Hypothalamus (tissue), 51 donors: ENCODE measurements at regions not wholly inside any gene's neighbourhood (a gene's known extent, or its start where the extent isn't known, plus 50 kb on each side); places are given as distances from the start of the nearest gene placed in this dataset.
A peak's percentile ranks its signal among the peaks of the same experiment; 100 is the strongest.
"Not testable (repeated sequence)": the region's sequence is repeated elsewhere in the genome, so short reads cannot be mapped to it uniquely, and the experiment has no call there.

Source experiments
- DNase-seq, 51 donors: peaks; one replicate each; lab custom pipeline; 2025; lab: John Stamatoyannopoulos, UW

GRCh38 chr10:100637785-100638184 is 102.0 kb downstream of the HIF1AN start:
- no peak for DNase-seq

- not testable (repeated sequence) for DNase-seq
These were observed 103.2 kb downstream of the HIF1AN start for GRCh38 chr10:100638969-100639368.

DNA sequence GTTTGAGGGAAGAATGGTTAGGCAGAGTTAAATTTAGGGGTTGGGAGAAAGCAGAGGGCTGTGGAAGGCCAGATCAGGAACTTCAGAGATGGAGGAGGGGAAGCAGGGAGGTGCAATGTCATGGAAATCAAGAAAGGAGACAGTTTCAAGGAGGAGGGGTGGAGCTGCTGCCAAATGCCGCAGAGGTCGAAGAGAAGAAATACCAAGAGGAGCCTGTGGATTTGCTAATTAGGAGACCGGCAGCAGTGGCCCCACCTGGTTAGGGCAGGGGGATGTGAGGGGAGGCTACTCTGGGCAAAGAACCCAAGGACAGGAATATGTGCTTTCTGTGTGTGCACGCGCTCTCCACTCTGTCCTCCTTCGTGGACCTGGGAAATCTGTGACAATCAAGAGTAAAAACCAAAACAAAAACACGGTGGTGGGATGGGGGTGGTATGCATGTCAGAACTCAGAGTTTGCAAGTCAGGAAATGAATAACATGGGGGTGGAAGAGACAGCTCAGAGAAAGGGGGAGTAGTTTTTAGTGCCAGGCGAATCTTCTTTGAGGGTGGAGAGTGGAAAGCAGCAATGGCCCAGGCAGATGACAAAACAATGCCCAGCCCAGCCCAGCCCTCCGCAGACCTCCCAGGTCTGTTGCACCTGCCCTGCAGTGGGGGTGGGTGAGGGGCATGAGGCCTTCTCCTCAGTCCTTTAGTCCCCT is 102.9 kb upstream of the PAX2 start:
- DNase-seq: no peak

DNA sequence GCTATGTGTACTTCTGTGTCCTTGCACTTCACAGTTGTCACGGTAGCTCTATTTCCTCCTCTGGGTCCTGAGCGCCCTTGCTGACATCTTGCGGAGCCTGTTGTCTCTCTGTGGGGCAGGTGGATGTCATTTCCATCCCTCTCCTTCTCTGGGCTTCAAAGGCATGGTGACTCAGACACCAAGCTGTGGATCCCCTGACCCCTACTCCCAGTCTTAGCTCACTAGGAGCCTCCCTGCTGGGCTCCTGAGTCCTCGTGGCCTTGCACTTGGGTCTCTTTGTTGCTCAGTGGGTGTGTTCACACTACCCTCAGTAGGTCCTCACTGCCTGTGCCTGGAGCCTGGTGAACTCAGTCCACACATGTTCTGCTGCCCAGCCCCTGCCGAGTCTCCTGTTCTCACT is 100.3 kb upstream of the PAX2 start:
- DNase-seq: no peak

DNA sequence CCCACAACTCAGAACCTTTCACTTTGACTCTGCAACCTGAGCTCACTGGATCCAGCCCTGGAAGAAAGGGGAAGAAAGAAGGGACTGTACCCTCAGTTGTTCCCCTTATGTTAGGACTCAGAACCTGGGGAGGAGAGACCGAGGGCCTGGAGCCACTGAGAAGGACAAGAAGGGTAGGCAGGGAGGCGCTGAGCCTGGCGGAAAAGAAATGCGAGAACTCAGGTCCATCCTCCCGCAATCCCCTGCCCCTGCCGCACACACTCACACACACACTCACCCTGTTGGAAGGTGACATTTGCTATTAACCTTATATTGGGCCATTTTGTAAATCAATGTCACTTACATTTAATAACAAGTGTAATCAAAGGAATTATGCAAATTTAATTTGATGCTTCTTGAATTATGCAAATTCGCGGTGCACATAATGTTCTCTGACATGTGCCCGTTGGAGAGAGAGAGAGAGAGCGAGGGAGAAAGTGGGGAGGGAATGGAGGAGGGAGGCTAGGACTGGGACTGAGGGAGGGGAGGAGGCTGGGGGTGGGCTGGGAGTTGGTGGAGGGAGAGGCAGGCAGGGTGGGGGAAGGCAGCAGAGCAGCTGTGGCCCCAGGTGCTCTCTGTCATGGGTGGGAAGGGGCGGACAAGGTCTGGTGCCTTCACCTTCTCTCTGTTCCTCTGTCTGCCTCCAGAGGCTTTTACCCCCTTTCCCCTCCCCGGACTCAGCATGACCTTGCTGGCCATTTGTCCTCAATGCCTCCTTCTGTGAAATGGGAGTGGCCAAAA is 99.6 kb upstream of the PAX2 start:
- DNase-seq: no peak

DNA sequence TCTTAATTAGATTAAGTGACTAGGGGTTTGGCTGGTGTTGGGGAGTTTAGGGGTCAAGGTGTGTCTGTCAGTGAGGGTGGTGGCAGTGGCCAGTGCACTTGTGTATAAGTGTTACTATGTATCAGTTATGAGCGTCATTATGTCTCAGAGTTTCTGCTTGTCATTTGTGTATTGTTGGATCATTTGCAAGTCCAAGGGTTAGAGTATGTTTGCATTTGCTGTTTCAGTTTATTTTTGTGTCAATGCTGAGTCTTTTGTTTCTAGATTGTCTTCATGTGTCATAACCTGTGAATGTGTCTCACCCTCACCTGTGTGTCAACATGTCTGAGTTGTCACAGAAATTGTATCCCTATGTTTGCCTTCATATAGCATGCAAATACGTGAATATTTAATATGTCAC is 97.5 kb upstream of the PAX2 start:
- DNase-seq: no peak

GRCh38 chr10:100650693-100651092 is 94.7 kb upstream of the PAX2 start:
- no peak for DNase-seq

GRCh38 chr10:100651099-100651498 is 94.3 kb upstream of the PAX2 start:
- DNase-seq: not testable (repeated sequence)

DNA sequence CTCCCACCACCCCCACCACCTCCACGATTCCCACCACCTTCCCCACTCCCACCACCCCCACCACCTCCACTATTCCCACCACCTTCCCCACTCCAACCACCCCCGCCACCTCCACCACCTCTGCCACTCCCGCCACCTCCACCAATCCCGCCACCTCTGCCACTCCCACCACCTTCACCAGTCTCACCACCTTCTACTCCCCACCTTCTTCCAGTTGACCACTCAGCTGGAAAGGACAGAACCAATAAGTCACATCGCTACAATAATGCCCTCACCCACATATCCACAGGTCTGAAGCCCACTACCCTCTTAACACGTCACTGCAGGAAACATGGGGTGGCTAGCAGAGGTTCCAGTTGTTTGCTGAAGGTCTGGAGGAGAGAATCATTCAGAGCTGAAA is 93.5 kb upstream of the PAX2 start:
- DNase-seq: no peak

DNA sequence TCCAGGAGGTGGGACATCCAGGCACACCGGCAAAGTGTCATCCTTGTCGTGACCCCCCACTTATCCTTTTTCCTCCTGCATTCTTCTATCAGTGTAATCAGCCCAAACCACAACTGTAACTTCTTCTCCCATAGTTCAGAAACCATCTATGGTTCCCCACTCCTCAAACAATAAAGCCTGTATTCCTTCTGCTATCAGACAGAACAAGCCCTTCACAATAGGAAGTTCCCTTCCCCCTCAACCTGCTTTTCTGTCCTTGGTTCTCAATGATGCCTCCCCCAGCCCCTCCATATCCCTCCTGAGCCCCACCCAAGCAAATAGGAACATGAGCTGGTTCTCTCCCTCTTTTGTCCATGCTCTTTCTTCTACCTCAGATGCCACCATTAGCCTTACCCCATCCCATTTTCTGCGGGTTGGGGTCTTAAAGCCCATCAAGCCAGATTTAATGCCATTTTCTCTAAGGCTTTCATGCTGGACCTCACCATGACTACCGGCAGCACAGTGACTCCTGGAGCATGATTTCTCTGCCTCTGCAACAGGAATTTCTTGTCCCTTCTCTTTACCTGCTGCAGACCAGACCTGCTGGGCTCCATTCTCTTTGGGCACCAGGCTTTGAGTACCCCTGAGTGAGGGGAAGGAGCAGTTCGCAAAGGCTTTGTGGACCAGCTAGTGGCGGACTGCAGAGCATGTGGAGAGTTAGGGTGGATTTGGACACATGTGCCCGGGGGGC is 92.8 kb upstream of the PAX2 start:
- no peak for DNase-seq

DNA sequence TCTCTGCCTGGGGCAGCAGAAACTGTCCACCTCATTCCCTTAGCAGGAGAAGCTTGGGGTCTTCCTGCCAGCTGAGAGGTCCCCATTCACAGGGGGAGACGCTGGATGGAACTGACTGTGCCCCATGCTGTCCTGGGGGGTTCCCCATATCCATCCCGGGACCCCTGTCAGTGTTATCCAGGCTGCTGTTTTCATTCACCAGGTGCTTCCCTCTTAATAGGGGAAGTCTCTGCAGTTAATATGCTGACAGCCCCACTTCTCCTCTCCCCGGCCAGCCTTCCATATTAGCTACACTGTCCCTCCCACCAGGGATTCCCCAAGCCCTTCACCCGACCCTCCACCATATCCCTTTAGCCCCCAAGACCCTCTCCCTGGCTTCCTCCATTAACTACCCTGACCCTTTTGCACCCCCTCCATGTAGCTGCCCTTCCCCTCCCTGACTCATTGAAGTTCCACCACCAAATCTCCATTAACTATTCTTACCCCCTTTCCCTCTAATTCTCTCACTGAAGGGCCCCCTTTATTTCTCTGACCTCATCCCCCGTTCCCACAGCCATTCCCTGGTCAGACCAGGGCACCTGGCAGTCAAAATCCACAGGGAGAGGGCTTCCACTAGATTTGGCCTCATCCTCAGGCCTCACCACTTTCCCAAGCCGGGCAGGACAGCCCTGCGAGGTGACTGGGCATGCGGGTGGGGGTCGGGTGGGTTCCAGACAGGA is 92.0 kb upstream of the PAX2 start:
- DNase-seq: no peak

DNA sequence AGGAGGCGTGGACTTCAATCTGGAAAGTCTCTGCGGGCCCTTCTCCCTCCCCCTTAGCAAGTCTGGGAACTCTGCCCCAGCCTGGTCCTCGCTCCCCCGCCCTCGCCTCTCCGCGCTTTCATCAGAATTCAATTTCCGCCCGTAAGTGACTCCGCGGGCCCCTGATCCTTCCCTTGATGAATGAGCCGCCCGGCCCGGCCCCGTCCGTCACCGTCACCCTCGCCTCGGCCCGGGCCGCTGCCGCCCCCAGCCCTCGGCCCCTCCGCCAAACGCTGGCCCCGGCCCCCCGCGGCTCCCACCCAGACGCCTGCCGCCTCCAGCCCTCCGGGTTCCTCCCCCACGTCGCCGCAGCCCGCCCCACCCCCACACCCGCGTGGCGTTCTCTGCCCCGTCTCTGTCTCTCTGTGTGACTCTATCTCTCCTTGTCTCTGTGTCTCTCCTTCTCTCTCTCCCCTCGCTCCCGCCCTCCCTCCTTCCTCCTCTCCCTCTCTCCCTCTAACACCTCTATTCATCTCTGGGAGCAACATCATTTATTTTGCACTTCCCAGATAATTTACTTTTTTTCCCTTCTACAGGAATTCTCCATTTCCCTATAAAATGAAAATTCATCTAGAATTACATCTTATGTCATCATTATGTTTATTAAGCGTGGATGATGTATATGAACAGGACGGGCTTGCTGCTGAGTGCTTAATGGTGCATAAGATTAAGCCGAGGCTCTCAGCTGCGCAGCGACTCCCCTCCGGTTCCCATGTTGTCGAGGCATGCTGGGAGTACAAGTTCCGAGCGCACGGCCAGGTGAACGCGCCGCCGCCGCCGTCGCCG is 91.2 kb upstream of the PAX2 start:
- peak in 5 of 51 donors; percentile 4 to 18 (median 5) for DNase-seq

DNA sequence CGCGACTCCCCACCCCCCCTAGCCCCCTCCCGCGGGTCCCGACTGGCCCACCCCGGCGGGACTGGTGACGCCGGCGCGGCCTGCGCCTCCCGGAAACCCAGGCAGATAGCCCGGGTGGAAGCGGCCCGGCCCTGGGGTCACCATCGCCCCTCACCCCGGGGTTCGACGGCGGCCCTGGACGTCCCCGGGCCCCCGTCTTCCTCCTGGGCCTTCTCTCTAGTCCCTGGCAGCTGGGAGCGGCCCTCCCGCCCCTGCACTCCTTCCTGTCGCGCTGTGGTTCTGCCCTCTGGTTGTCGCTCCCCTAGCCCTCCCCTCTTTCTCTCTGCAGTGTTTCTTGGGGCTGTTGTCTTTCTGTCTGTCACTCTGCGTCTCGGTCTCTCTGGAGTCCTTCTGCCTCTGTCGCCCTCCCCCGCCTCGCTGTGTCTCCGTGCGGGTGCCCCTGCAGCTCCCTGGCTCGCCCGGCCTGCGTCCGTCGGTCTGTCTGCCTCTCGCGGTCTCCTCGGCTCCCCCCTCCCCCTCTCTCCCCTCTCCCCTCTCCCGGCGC is 90.5 kb upstream of the PAX2 start:
- no peak for DNase-seq

DNA sequence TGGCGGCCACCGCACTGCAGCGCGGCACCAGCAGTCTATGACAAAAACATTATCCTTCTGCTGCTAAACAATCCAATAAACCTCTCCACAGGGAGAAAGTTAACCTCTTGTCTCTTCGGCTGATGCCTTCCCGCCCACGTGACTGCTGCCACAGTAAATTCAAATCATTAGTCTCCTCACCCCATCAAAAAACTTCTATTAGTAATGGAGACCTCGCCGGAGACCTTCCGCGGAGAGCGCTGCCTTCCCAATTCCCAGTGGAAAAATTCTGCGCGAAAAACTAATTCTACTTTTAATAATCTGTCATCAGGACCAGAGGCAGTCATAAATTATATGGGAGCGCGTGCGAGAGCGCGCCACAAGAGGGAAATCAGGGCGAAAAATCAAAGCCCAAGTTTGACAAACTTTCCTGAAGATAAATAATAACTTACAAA is 90.0 kb upstream of the PAX2 start:
- no peak for DNase-seq

- no peak for DNase-seq
These were observed 89.5 kb upstream of the PAX2 start for GRCh38 chr10:100655760-100656421.

GRCh38 chr10:100656454-100656853 is 88.9 kb upstream of the PAX2 start:
- DNase-seq: no peak

GRCh38 chr10:100658269-100658668 is 87.1 kb upstream of the PAX2 start:
- no peak for DNase-seq

- no peak for DNase-seq
These were observed 85.9 kb upstream of the PAX2 start for GRCh38 chr10:100659361-100660098.
